Ascending aorta (tissue), 2 donors: ENCODE measurements at regions not wholly inside any gene's neighbourhood (a gene's known extent, or its start where the extent isn't known, plus 50 kb on each side); places are given as distances from the start of the nearest gene placed in this dataset.

Experiments
- DNase-seq, 2 donors: peaks; one replicate each; pipeline ENCODE4 v3.0.0-alpha.2; 2019; ENCODE audit warnings: low spot score in 2 of 2
- H3K27ac ChIP-seq, 2 donors: fragments of 200-600 bp; sonication (generic); one replicate each; pipeline ENCODE4 v1.5.1; 2016 to 2017; ENCODE audit warnings: mild to moderate bottlenecking in 1 of 2
- H3K27me3 ChIP-seq: fragments of 200-600 bp; sonication (generic); one replicate; pipeline ENCODE4 v1.5.1; 2017
- H3K36me3 ChIP-seq, 2 donors: fragments of 200-600 bp; sonication (generic); one replicate each; pipeline ENCODE4 v1.5.1; 2016
- H3K4me1 ChIP-seq, 2 donors: fragments of 200-600 bp; sonication (generic); one replicate each; pipeline ENCODE4 v1.5.1; 2016 to 2017; ENCODE audit warnings: mild to moderate bottlenecking in 1 of 2
- H3K4me3 ChIP-seq, 2 donors: fragments of 200-600 bp; sonication (generic); one replicate each; pipeline ENCODE4 v1.5.1; 2016 to 2017; ENCODE audit warnings: mild to moderate bottlenecking in 1 of 2
- H3K9me3 ChIP-seq, 2 donors: fragments of 200-600 bp; sonication (generic); one replicate each; pipeline ENCODE4 v1.5.1; 2016
- CTCF ChIP-seq, 3 experiments: fragments of 200-600 bp in 2 of 3; fragments of 450-650 bp in 1 of 3; sonication (generic) in 2 of 3; IDR thresholded peaks; one replicate each; pipeline ENCODE4 v1.5.1; 2016 to 2019; ENCODE audit warnings: antibody characterized with exemption in 3 of 3, mild to moderate bottlenecking in 1 of 3, moderate library complexity in 1 of 3
- intact Hi-C: fragments of 100-400 bp; cut with DNase I; formaldehyde crosslinking; loops from one replicate; pipeline ENCODE4 v1.15.1; 2023

- peaks cover 0 to under 1% of the 10 kb centered on the region in 2 donors for H3K4me1 ChIP-seq
- intact Hi-C loops, result no loop called here
- H3K4me3 ChIP-seq, result no peak overlapping the region
- no peaks in the 10 kb centered on the region for H3K36me3 ChIP-seq
- H3K9me3 ChIP-seq, result no peaks in the 10 kb centered on the region
- no peak for DNase-seq
- no peak for TF ChIP-seq CTCF (IDR thresholded peaks at IDR 0.05)
- no peaks in the 10 kb centered on the region for H3K27me3 ChIP-seq
- no peak overlapping the region for H3K27ac ChIP-seq
These were observed 189.6 kb upstream of the INHBA start for GRCh38 chr7:41892356-41893100.

GRCh38 chr7:41891950-41892349 is 189.1 kb upstream of the INHBA start:
- Histone ChIP-seq H3K9me3 (no peaks in the 10 kb centered on the region), H3K27me3 (no peaks in the 10 kb centered on the region), H3K4me3 (no peak overlapping the region), H3K36me3 (no peaks in the 10 kb centered on the region), H3K4me1 (peaks cover 0 to 6% of the 10 kb centered on the region in 2 donors), H3K27ac (no peak overlapping the region)
- intact Hi-C loops, result no loop called here
- TF ChIP-seq CTCF (IDR thresholded peaks at IDR 0.05), result no peak
- no peak for DNase-seq

- intact Hi-C loops, result no loop called here
- no peak for DNase-seq
- TF ChIP-seq CTCF (IDR thresholded peaks at IDR 0.05), result no peak
- H3K27me3 ChIP-seq, result no peaks in the 10 kb centered on the region
- H3K27ac ChIP-seq, result no peak overlapping the region
- H3K4me1 ChIP-seq, result peaks cover 0 to 17% of the 10 kb centered on the region in 2 donors
- no peaks in the 10 kb centered on the region for H3K36me3 ChIP-seq
- H3K4me3 ChIP-seq, result no peak overlapping the region
- no peaks in the 10 kb centered on the region for H3K9me3 ChIP-seq
These were observed 187.9 kb upstream of the INHBA start for GRCh38 chr7:41890631-41891274.

GRCh38 chr7:41889472-41889871 is 186.6 kb upstream of the INHBA start:
- H3K9me3 ChIP-seq, result no peaks in the 10 kb centered on the region
- no peak for TF ChIP-seq CTCF (IDR thresholded peaks at IDR 0.05)
- H3K27me3 ChIP-seq, result no peaks in the 10 kb centered on the region
- no peaks in the 10 kb centered on the region for H3K36me3 ChIP-seq
- no peak for DNase-seq
- no peak overlapping the region for H3K4me3 ChIP-seq
- intact Hi-C loops, result no loop called here
- H3K4me1 ChIP-seq, result peaks cover 0 to 22% of the 10 kb centered on the region in 2 donors
- H3K27ac ChIP-seq, result no peak overlapping the region

- no peaks in the 10 kb centered on the region for H3K27me3 ChIP-seq
- no peak overlapping the region for H3K27ac ChIP-seq
- intact Hi-C loops, result no loop called here
- no peak for DNase-seq
- H3K4me1 ChIP-seq, result peaks cover 0 to 22% of the 10 kb centered on the region in 2 donors
- no peaks in the 10 kb centered on the region for H3K36me3 ChIP-seq
- TF ChIP-seq CTCF (IDR thresholded peaks at IDR 0.05), result no peak
- no peak overlapping the region for H3K4me3 ChIP-seq
- no peaks in the 10 kb centered on the region for H3K9me3 ChIP-seq
These were observed 186.2 kb upstream of the INHBA start for GRCh38 chr7:41889040-41889439.
